Ovary (tissue), 7 donors: ENCODE measurements at regions not wholly inside any gene's neighbourhood (a gene's known extent, or its start where the extent isn't known, plus 50 kb on each side); places are given as distances from the start of the nearest gene placed in this dataset.

ENCODE experiments used
- DNase-seq, 5 donors: peaks; one replicate each; pipeline ENCODE4 v3.0.0-alpha.2; 2019 to 2020
- H3K27ac ChIP-seq, 2 donors: fragments of 200-600 bp; one replicate each; pipeline versions ENCODE4 v1.5.1 to v1.8.0; 2019 to 2022
- H3K27me3 ChIP-seq: fragments of 200-600 bp; one replicate; pipeline ENCODE4 v1.8.0; 2022
- H3K36me3 ChIP-seq: fragments of 200-600 bp; sonication (generic); one replicate; pipeline ENCODE4 v1.5.1; 2019
- H3K4me1 ChIP-seq: one replicate; pipeline ENCODE4 v1.8.1; 2013; ENCODE audit warnings: mild to moderate bottlenecking, moderate library complexity; ENCODE audit not compliant: insufficient read depth
- H3K4me3 ChIP-seq: fragments of 200-600 bp; sonication (generic); one replicate; pipeline ENCODE4 v1.5.1; 2017
- H3K9me3 ChIP-seq, 2 donors: fragments of 200-600 bp in 1 of 2; sonication (generic) in 1 of 2; one replicate each; pipeline versions ENCODE4 v1.5.1 to v1.8.1; 2013 to 2019; ENCODE audit warnings: mild to moderate bottlenecking in 1 of 2, moderate library complexity in 1 of 2
- CTCF ChIP-seq, 3 donors: fragments of 450-650 bp in 2 of 3; fragments of 200-600 bp in 1 of 3; IDR thresholded peaks; one replicate each; pipeline versions ENCODE4 v1.5.1 to v1.8.0; 2016 to 2022; ENCODE audit warnings: antibody characterized with exemption in 3 of 3, mild to moderate bottlenecking in 1 of 3
- EP300 ChIP-seq: sonication (generic); formaldehyde crosslinking; IDR thresholded peaks from one replicate; pipeline ENCODE4 v1.6.1; 2017; ENCODE audit warnings: antibody characterized with exemption
- POLR2A ChIP-seq: fragments of 450-650 bp; IDR thresholded peaks from one replicate; pipeline ENCODE4 v1.6.1; 2017; ENCODE audit warnings: antibody characterized with exemption, mild to moderate bottlenecking, moderate library complexity
- WGBS, 3 donors: extraction: QIAGEN DNeasy Blood & Tissue Kit in 1 of 3; methylation state at CpG; one replicate each; pipeline versions ENCODE4 v1.1.5 to v1.1.7; 2013 to 2017; 5-methylcytosine and 5-hydroxymethylcytosine counted together
- intact Hi-C, 4 donors: fragments of 100-400 bp; cut with DNase I; formaldehyde crosslinking; loops; one replicate each; pipeline versions ENCODE4 v1.11.0 to v1.15.1; 2022 to 2023
- donor health status: DM: no; HTN: no; CAD: no; lungs with moderate emphysema.
- donor health status: DM: no; HTN: no; CAD: no.
- donor health status: Bipolar disorder and iron deficiency.
- donor health status: DM: no; HTN: no; CAD: no.
- donor health status: DM: yes; HTN: yes; CAD: no.

- DNase-seq = no peak
- Histone ChIP-seq H3K36me3 (no peaks in the 10 kb centered on the region), H3K9me3 (no peaks in the 10 kb centered on the region), H3K27ac (no peak overlapping the region), H3K27me3 (no peaks in the 10 kb centered on the region), H3K4me1 (peaks cover 9% of the 10 kb centered on the region), H3K4me3 (no peak overlapping the region)
- intact Hi-C loops = no loop called here
- 93 to 95% (median 95%) methylated on average over 5 of the region's 5 CpGs for WGBS, 3 donors
- TF ChIP-seq POLR2A (no peak), EP300 (no peak)
These were observed 123.6 kb upstream of the DPH6 start for GRCh38 chr15:35669432-35670045.

GRCh38 chr15:35671197-35671596 is 125.2 kb upstream of the DPH6 start:
- H3K4me3 ChIP-seq = no peak overlapping the region
- intact Hi-C loops = no loop called here
- TF ChIP-seq EP300 = no peak
- no peak for TF ChIP-seq POLR2A
- TF ChIP-seq CTCF (IDR thresholded peaks at IDR 0.05) = no peak
- H3K4me1 ChIP-seq = peaks cover 7% of the 10 kb centered on the region
- H3K9me3 ChIP-seq = no peaks in the 10 kb centered on the region
- H3K27ac ChIP-seq = no peak overlapping the region
- DNase-seq = no peak
- no peaks in the 10 kb centered on the region for H3K27me3 ChIP-seq
- no peaks in the 10 kb centered on the region for H3K36me3 ChIP-seq

GRCh38 chr15:35671981-35672380 is 126.0 kb upstream of the DPH6 start:
- 74 to 86% (median 80%) methylated on average over 1 of the region's 1 CpG for WGBS, 3 donors
- no peak overlapping the region for H3K4me3 ChIP-seq
- H3K36me3 ChIP-seq = no peaks in the 10 kb centered on the region
- H3K27me3 ChIP-seq = no peaks in the 10 kb centered on the region
- H3K4me1 ChIP-seq = peaks cover 6% of the 10 kb centered on the region
- TF ChIP-seq EP300 (no peak), CTCF (IDR thresholded peaks at IDR 0.05) (no peak), POLR2A (no peak)
- H3K27ac ChIP-seq = no peak overlapping the region
- no peak for DNase-seq
- H3K9me3 ChIP-seq = no peaks in the 10 kb centered on the region
- intact Hi-C loops = no loop called here

GRCh38 chr15:35673093-35673684 is 127.2 kb upstream of the DPH6 start:
- Histone ChIP-seq H3K4me1 (peaks cover under 1% of the 10 kb centered on the region), H3K27ac (no peak overlapping the region), H3K4me3 (no peak overlapping the region), H3K9me3 (no peaks in the 10 kb centered on the region), H3K27me3 (no peaks in the 10 kb centered on the region), H3K36me3 (no peaks in the 10 kb centered on the region)
- TF ChIP-seq CTCF (IDR thresholded peaks at IDR 0.05) (no peak), EP300 (no peak), POLR2A (no peak)
- DNase-seq = no peak
- 79 to 89% (median 84%) methylated on average over 9 of the region's 9 CpGs for WGBS, 3 donors
- intact Hi-C loops = no loop called here
